ENCODE measurements at regions not wholly inside any gene's neighbourhood (a gene's known extent, or its start where the extent isn't known, plus 50 kb on each side); places are given as distances from the start of the nearest gene placed in this dataset.
A peak's percentile ranks its signal among the peaks of the same experiment; 100 is the strongest.

GRCh38 chr13:68257111-68257842, 1027.1 kb upstream of the PCDH9 start:
- ATAC-seq (peak; percentile 79), DNase-seq (ENCODE audit: low read depth, low spot score) (no peak), FAIRE-seq (no peak)
- no peaks in the 10 kb centered on the region for H3K36me3 ChIP-seq (ENCODE audit: control insufficient read depth in 2 of 2, insufficient read depth in 2 of 2, low read length in 1 of 2)
- no peaks in the 10 kb centered on the region for H3K4me1 ChIP-seq (ENCODE audit: control insufficient read depth, insufficient read depth, low read length)
- TF ChIP-seq RAD51 (IDR thresholded peaks at IDR 0.05), result no peak
- no peak for TF ChIP-seq ATF3 (IDR thresholded peaks at IDR 0.05; ENCODE audit: borderline replicate concordance, extremely low read depth, low read depth, low read length)
- TF ChIP-seq, protein P1, sequence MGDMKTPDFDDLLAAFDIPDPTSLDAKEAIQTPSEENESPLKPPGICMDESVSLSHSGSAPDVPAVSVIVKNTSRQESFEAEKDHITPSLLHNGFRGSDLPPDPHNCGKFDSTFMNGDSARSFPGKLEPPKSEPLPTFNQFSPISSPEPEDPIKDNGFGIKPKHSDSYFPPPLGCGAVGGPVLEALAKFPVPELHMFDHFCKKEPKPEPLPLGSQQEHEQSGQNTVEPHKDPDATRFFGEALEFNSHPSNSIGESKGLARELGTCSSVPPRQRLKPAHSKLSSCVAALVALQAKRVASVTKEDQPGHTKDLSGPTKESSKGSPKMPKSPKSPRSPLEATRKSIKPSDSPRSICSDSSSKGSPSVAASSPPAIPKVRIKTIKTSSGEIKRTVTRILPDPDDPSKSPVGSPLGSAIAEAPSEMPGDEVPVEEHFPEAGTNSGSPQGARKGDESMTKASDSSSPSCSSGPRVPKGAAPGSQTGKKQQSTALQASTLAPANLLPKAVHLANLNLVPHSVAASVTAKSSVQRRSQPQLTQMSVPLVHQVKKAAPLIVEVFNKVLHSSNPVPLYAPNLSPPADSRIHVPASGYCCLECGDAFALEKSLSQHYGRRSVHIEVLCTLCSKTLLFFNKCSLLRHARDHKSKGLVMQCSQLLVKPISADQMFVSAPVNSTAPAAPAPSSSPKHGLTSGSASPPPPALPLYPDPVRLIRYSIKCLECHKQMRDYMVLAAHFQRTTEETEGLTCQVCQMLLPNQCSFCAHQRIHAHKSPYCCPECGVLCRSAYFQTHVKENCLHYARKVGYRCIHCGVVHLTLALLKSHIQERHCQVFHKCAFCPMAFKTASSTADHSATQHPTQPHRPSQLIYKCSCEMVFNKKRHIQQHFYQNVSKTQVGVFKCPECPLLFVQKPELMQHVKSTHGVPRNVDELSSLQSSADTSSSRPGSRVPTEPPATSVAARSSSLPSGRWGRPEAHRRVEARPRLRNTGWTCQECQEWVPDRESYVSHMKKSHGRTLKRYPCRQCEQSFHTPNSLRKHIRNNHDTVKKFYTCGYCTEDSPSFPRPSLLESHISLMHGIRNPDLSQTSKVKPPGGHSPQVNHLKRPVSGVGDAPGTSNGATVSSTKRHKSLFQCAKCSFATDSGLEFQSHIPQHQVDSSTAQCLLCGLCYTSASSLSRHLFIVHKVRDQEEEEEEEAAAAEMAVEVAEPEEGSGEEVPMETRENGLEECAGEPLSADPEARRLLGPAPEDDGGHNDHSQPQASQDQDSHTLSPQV (IDR thresholded peaks at IDR 0.05), result no peak
- TF ChIP-seq ZNF217 (IDR thresholded peaks at IDR 0.05), result no peak
- TF ChIP-seq ZBED1 (IDR thresholded peaks at IDR 0.05; ENCODE audit: borderline replicate concordance), result no peak
- TF ChIP-seq RCOR1 (conservative IDR thresholded peaks at IDR 0.05; ENCODE audit: low read depth, low read length), result no peak
- TF ChIP-seq NR2C1 (IDR thresholded peaks at IDR 0.05), result no peak
- TF ChIP-seq HDGF (IDR thresholded peaks at IDR 0.05), result no peak
- no peak for TF ChIP-seq BCL11A (IDR thresholded peaks at IDR 0.05; ENCODE audit: low read depth, low read length)
- no peak for TF ChIP-seq SPI1 (IDR thresholded peaks at IDR 0.05; ENCODE audit: borderline replicate concordance, insufficient read depth, low read depth, low read length)
- no peak for TF ChIP-seq IKZF2 (IDR thresholded peaks at IDR 0.05)
- no peak for TF ChIP-seq POLR2A (IDR thresholded peaks at IDR 0.05; ENCODE audit: low read depth, low read length)
- TF ChIP-seq, protein P2, sequence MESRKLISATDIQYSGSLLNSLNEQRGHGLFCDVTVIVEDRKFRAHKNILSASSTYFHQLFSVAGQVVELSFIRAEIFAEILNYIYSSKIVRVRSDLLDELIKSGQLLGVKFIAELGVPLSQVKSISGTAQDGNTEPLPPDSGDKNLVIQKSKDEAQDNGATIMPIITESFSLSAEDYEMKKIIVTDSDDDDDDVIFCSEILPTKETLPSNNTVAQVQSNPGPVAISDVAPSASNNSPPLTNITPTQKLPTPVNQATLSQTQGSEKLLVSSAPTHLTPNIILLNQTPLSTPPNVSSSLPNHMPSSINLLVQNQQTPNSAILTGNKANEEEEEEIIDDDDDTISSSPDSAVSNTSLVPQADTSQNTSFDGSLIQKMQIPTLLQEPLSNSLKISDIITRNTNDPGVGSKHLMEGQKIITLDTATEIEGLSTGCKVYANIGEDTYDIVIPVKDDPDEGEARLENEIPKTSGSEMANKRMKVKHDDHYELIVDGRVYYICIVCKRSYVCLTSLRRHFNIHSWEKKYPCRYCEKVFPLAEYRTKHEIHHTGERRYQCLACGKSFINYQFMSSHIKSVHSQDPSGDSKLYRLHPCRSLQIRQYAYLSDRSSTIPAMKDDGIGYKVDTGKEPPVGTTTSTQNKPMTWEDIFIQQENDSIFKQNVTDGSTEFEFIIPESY (IDR thresholded peaks at IDR 0.05), result no peak
- no peaks in the 10 kb centered on the region for H3K79me2 ChIP-seq (ENCODE audit: control insufficient read depth, insufficient read depth, low read length)
- no peaks in the 10 kb centered on the region for H3K9me3 ChIP-seq (replicated peaks; ENCODE audit: control insufficient read depth, insufficient read depth, low read length)
- H3K4me2 ChIP-seq (ENCODE audit: control insufficient read depth, insufficient read depth), result no peak overlapping the region
- H3K9ac ChIP-seq (ENCODE audit: control insufficient read depth, insufficient read depth, low read length), result no peak overlapping the region
- 39% methylated on average over 15 of the region's 15 CpGs for WGBS (ENCODE audit: insufficient coverage, insufficient replicate concordance, low lambda C conversion rate, missing lambda C conversion rate)
- H4K20me1 ChIP-seq (ENCODE audit: control insufficient read depth, insufficient read depth), result no peaks in the 10 kb centered on the region
- no peak overlapping the region for H3K27ac ChIP-seq (ENCODE audit: control insufficient read depth, insufficient read depth)
- ChIA-PET RAD21 (ENCODE audit: unreplicated experiment) (no interaction called here), SMC1A (ENCODE audit: uncharacterized antibody, unreplicated experiment) (no interaction called here), CTCF (no interaction called here), POLR2A (no interaction called here)
- H3K4me3 ChIP-seq, result no peak overlapping the region
- intact Hi-C loops (cut with micrococcal nuclease; ENCODE audit: unreplicated experiment), result no loop called here
- no peak overlapping the region for H2AFZ ChIP-seq (ENCODE audit: control insufficient read depth, low read depth, low read length)
- BruUV-seq (replicated peaks), result TSS peak; percentile 53
- in situ Hi-C loops (cut with MboI), result no loop called here
- H3K27me3 ChIP-seq (replicated peaks in 1 of 2; ENCODE audit: control insufficient read depth in 2 of 2, insufficient read depth in 2 of 2, low read length in 1 of 2), result no peaks in the 10 kb centered on the region
